CD4-positive, CD25-positive, alpha-beta regulatory T cell (primary cell): ENCODE measurements at regions not wholly inside any gene's neighbourhood (a gene's known extent, or its start where the extent isn't known, plus 50 kb on each side); places are given as distances from the start of the nearest gene placed in this dataset.

Source experiments
- ATAC-seq, 2 donors: fragments of 150-1000 bp; cut with Tn5 transposase; one replicate each; pipeline ENCODE4 v1.10.0; 2021; ENCODE audit warnings: low read depth in 2 of 2, moderate number of reproducible peaks in 2 of 2, moderate library complexity in 1 of 2
- DNase-seq, 3 donors: peaks; one replicate each; pipeline versions ENCODE4 v3.0.0 to v3.0.0-alpha.2; 2012 to 2022; ENCODE audit warnings: mixed read lengths in 1 of 3
- H3K27ac ChIP-seq: one replicate; pipeline ENCODE4 v1.7.0; 2013; ENCODE audit warnings: mild to moderate bottlenecking, low read length; ENCODE audit not compliant: insufficient read depth, poor library complexity, severe bottlenecking
- H3K27me3 ChIP-seq: one replicate; pipeline ENCODE4 v1.7.0; 2013; ENCODE audit warnings: low read length; ENCODE audit not compliant: control insufficient read depth, insufficient read depth
- H3K36me3 ChIP-seq: one replicate; pipeline ENCODE4 v1.7.0; 2013; ENCODE audit warnings: mild to moderate bottlenecking, low read length, moderate library complexity; ENCODE audit not compliant: control insufficient read depth, insufficient read depth
- H3K4me1 ChIP-seq: 2 replicates; pipeline ENCODE4 v1.7.0; 2013; ENCODE audit warnings: mild to moderate bottlenecking, low read length; ENCODE audit not compliant: insufficient read depth, control insufficient read depth, poor library complexity, severe bottlenecking
- H3K4me3 ChIP-seq: one replicate; pipeline ENCODE4 v1.7.0; 2013; ENCODE audit warnings: low read depth, mild to moderate bottlenecking, low read length, moderate library complexity
- H3K9me3 ChIP-seq, 2 experiments: 1 replicate in 1 of 2; 2 replicates in 1 of 2; pipeline ENCODE4 v1.7.0; 2013; ENCODE audit warnings: low read length in 2 of 2, mild to moderate bottlenecking in 1 of 2, moderate library complexity in 1 of 2; ENCODE audit not compliant: control insufficient read depth in 2 of 2
- H3K27ac Mint-ChIP-seq, 3 donors: one replicate each; pipeline ENCODE4 v1.8.0; 2020 to 2022; ENCODE audit warnings: mild to moderate bottlenecking in 3 of 3, mixed read lengths in 3 of 3, moderate library complexity in 2 of 3
- H3K27me3 Mint-ChIP-seq: one replicate; pipeline ENCODE4 v1.8.0; 2022; ENCODE audit warnings: mild to moderate bottlenecking, mixed read lengths
- H3K36me3 Mint-ChIP-seq: one replicate; pipeline ENCODE4 v1.8.0; 2020; ENCODE audit warnings: mixed read lengths
- H3K4me1 Mint-ChIP-seq, 4 donors: one replicate each; pipeline ENCODE4 v1.8.0; 2020 to 2022; ENCODE audit warnings: mixed read lengths in 4 of 4, mild to moderate bottlenecking in 1 of 4
- H3K4me3 Mint-ChIP-seq, 4 donors: one replicate each; pipeline ENCODE4 v1.8.0; 2020 to 2022; ENCODE audit warnings: mild to moderate bottlenecking in 4 of 4, mixed read lengths in 4 of 4, moderate library complexity in 3 of 4
- H3K9me3 Mint-ChIP-seq, 7 donors: one replicate each; pipeline ENCODE4 v1.8.0; 2020 to 2022; ENCODE audit warnings: mixed read lengths in 7 of 7, mild to moderate bottlenecking in 3 of 7, moderate library complexity in 2 of 7

DNA sequence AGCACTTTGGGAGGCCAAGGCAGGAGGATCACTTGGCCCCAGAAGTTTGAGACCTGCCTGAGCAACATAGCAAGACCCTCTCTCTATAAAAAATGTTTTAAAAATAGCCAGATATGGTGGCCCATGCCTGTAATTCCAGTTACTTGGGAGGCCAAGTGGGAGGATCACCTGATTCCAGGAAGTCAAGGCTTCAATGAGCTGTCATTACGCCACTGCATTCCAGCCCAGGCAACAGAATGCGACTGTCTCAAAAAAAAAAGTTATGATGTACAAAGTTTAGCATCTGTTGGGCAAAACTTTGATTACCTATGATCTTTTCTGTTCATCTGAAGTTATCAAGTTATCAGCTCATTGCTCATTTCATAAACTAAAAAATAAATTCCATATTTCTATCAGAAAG lies 504.1 kb upstream of the PKDCC start:
- Mint-ChIP-seq H3K27me3 (no peaks in the 10 kb centered on the region), H3K4me3 (no peak overlapping the region), H3K9me3 (peaks cover 0 to 7% (median 2%) of the 10 kb centered on the region in 7 donors), H3K4me1 (no peaks in the 10 kb centered on the region), H3K36me3 (no peaks in the 10 kb centered on the region), H3K27ac (no peak overlapping the region)
- H3K27me3 ChIP-seq = no peaks in the 10 kb centered on the region
- H3K27ac ChIP-seq = no peak overlapping the region
- no peaks in the 10 kb centered on the region for H3K4me1 ChIP-seq
- H3K36me3 ChIP-seq = no peaks in the 10 kb centered on the region
- DNase-seq = no peak
- no peak for ATAC-seq
- H3K4me3 ChIP-seq = no peak overlapping the region
- no peaks in the 10 kb centered on the region for H3K9me3 ChIP-seq

DNA sequence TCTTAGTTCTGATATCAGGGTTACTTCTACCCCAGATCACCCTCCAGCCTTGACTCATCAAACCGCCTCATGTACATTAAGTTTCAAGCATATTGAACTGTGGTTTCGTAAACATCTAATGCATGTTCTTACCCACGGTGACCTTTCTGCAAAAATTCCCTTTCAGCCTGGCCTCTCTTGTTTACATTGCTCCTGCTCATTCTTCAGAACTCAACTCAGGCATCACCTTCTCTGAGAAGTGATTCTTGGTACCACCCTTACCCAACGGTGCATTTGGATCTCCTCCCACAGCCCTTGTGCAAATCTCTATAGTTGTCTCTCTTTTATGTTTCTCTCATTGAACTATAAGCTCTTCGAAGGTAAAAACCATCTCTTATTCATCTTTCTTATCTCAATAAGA lies 503.1 kb upstream of the PKDCC start:
- Histone ChIP-seq H3K27me3 (no peaks in the 10 kb centered on the region), H3K4me1 (no peaks in the 10 kb centered on the region), H3K9me3 (no peaks in the 10 kb centered on the region), H3K4me3 (no peak overlapping the region), H3K36me3 (no peaks in the 10 kb centered on the region), H3K27ac (no peak overlapping the region)
- no peak for ATAC-seq
- Mint-ChIP-seq H3K9me3 (peaks cover 0 to 7% (median 2%) of the 10 kb centered on the region in 7 donors), H3K4me3 (no peak overlapping the region), H3K4me1 (no peaks in the 10 kb centered on the region), H3K27me3 (no peaks in the 10 kb centered on the region), H3K27ac (no peak overlapping the region), H3K36me3 (no peaks in the 10 kb centered on the region)
- DNase-seq = no peak

DNA sequence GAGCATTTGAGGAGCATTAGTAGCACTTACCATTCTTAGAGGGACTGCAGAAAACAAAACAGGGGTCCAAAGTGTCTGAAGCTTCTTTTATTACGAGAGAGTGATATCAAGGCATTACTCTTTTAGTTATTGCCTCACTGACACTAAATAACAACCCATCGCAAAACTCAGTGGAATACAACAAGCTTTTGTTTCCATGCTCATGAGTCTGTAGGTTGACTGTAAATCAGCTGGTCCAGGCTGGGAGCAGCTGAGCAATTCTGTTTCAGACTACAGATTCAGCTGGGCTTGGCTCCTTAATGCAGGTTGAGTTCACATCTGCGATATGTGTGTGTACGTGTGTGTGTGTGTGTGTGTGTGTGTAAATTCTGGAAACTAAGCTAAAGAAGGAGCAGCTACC lies 501.8 kb upstream of the PKDCC start:
- DNase-seq (no peak), ATAC-seq (no peak)
- Mint-ChIP-seq H3K4me3 (no peak overlapping the region), H3K4me1 (no peaks in the 10 kb centered on the region), H3K36me3 (no peaks in the 10 kb centered on the region), H3K9me3 (peaks cover 0 to 7% (median 0%) of the 10 kb centered on the region in 7 donors), H3K27me3 (no peaks in the 10 kb centered on the region), H3K27ac (no peak overlapping the region)
- H3K4me3 ChIP-seq = no peak overlapping the region
- no peaks in the 10 kb centered on the region for H3K9me3 ChIP-seq
- H3K27me3 ChIP-seq = no peaks in the 10 kb centered on the region
- H3K27ac ChIP-seq = no peak overlapping the region
- H3K36me3 ChIP-seq = no peaks in the 10 kb centered on the region
- no peaks in the 10 kb centered on the region for H3K4me1 ChIP-seq

DNA sequence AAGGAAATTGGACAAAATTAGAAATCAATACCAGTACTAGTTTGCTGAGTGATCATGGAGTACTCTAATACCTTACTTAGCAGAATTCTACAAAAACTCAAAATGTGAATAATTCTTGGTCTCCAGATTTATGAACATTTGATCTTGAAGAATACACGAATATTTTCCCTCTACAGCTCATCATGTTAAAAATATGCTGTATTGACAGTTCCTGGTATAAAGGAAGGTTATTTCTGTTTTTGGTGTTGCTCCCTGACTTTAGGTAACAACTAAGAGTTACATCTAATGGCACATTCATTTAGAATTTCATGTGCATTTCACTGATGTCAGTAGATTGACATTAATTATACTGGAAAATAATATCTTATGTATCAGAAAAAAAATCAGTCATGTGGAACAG lies 479.2 kb upstream of the PKDCC start:
- Mint-ChIP-seq H3K4me3 (no peak overlapping the region), H3K9me3 (peaks cover 0 to 4% (median 3%) of the 10 kb centered on the region in 7 donors), H3K27ac (no peak overlapping the region), H3K4me1 (no peaks in the 10 kb centered on the region), H3K27me3 (no peaks in the 10 kb centered on the region), H3K36me3 (no peaks in the 10 kb centered on the region)
- Histone ChIP-seq H3K4me3 (no peak overlapping the region), H3K9me3 (no peaks in the 10 kb centered on the region), H3K36me3 (no peaks in the 10 kb centered on the region), H3K27ac (no peak overlapping the region), H3K27me3 (no peaks in the 10 kb centered on the region), H3K4me1 (no peaks in the 10 kb centered on the region)
- ATAC-seq (no peak), DNase-seq (no peak)

DNA sequence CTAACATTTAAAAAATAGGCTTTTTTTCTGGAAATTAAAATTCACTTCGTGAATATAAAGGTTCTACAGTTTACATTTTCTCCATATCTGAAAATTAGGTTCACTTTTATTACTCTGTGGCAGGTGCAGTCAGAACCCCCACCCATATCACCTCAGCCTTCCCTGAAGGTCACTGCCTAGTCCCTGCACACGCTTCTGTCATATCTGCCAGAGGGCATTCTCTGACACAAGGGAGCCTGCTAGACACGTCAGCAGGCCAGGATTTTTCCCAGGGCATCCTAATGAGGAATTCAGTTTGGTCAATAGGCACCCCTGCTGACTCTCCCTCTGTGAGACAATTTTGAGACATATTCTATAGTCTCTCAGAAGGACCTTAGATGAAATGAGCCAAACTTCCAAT lies 475.7 kb upstream of the PKDCC start:
- H3K4me1 Mint-ChIP-seq = no peaks in the 10 kb centered on the region
- Histone ChIP-seq H3K4me3 (no peak overlapping the region), H3K4me1 (no peaks in the 10 kb centered on the region), H3K36me3 (no peaks in the 10 kb centered on the region), H3K27me3 (no peaks in the 10 kb centered on the region), H3K27ac (no peak overlapping the region), H3K9me3 (no peaks in the 10 kb centered on the region)
- no peak overlapping the region for H3K4me3 Mint-ChIP-seq
- peaks cover 0 to 4% (median 0%) of the 10 kb centered on the region in 7 donors for H3K9me3 Mint-ChIP-seq
- no peak overlapping the region for H3K27ac Mint-ChIP-seq
- ATAC-seq (no peak), DNase-seq (no peak)
- no peaks in the 10 kb centered on the region for H3K36me3 Mint-ChIP-seq
- H3K27me3 Mint-ChIP-seq = no peaks in the 10 kb centered on the region

DNA sequence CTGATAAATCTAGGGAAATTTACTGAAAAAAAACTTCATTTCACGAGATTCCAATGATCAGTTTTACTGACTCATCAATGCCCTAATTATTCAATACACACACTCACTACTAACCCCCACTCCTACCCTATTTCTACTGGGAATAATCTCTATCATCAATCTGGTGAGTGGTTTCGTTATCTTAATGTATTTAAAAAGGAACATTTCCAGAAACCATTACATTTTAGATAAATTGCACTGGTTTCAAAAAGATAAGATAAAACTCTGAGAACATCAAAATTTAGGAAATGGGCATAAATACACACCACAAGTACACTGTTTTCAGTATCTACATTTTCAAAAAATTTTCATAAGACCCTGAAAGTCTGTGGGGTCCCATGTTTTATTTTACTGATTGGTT lies 471.4 kb upstream of the PKDCC start:
- H3K36me3 Mint-ChIP-seq = no peaks in the 10 kb centered on the region
- H3K27ac Mint-ChIP-seq = no peak overlapping the region
- H3K4me1 Mint-ChIP-seq = no peaks in the 10 kb centered on the region
- Histone ChIP-seq H3K27ac (no peak overlapping the region), H3K9me3 (no peaks in the 10 kb centered on the region), H3K4me1 (no peaks in the 10 kb centered on the region), H3K36me3 (no peaks in the 10 kb centered on the region), H3K27me3 (no peaks in the 10 kb centered on the region), H3K4me3 (no peak overlapping the region)
- H3K4me3 Mint-ChIP-seq = no peak overlapping the region
- H3K9me3 Mint-ChIP-seq = peaks cover 0 to 3% (median 0%) of the 10 kb centered on the region in 7 donors
- H3K27me3 Mint-ChIP-seq = no peaks in the 10 kb centered on the region
- ATAC-seq = no peak
- DNase-seq = no peak

DNA sequence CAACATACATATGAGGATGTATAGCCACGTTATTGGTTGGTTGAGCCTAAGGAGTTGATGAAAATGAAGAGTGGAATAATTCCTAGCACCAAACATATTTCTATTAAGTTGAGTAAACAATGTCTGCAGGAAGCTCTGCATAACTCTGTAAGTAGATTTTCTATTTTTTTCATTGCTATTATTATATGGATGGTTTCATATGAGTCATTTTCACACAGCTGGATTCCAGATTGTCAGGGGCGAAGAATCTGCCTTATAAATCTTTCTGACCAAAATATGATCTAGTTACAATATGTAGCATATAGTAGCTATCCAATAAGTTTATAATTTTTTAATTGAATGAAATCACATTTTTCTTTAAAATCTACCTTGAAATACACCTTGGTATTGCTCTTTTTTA lies 468.0 kb upstream of the PKDCC start:
- Mint-ChIP-seq H3K4me1 (no peaks in the 10 kb centered on the region), H3K27me3 (no peaks in the 10 kb centered on the region), H3K9me3 (peaks cover 0 to 16% (median 8%) of the 10 kb centered on the region in 7 donors), H3K36me3 (no peaks in the 10 kb centered on the region), H3K4me3 (no peak overlapping the region), H3K27ac (no peak overlapping the region)
- ATAC-seq (no peak), DNase-seq (no peak)
- Histone ChIP-seq H3K36me3 (no peaks in the 10 kb centered on the region), H3K9me3 (peaks cover 0 to 3% of the 10 kb centered on the region in 2 experiments), H3K27me3 (no peaks in the 10 kb centered on the region), H3K27ac (no peak overlapping the region), H3K4me3 (no peak overlapping the region), H3K4me1 (no peaks in the 10 kb centered on the region)

DNA sequence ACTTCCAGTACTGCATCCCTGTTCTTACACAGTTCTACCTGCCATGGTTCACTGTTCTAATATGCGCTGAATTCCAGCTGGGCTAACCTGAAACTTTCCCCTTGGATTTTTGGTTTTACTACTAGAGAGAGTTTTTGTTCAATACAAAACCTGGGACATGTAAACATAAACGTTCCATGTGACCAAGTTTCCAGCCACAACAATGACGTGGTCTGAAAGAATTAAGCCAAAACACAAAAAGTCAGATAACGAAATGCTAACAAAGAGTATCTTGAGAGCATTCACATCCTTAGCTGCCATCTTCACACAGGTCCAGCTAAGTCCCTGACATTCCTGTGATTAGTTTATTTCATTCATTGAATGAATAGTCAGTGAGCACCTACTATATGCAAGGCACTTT lies 467.0 kb upstream of the PKDCC start:
- Mint-ChIP-seq H3K27ac (no peak overlapping the region), H3K4me3 (no peak overlapping the region), H3K36me3 (no peaks in the 10 kb centered on the region), H3K27me3 (no peaks in the 10 kb centered on the region), H3K9me3 (peaks cover 0 to 20% (median 12%) of the 10 kb centered on the region in 7 donors), H3K4me1 (no peaks in the 10 kb centered on the region)
- Histone ChIP-seq H3K4me1 (no peaks in the 10 kb centered on the region), H3K27me3 (no peaks in the 10 kb centered on the region), H3K27ac (no peak overlapping the region), H3K9me3 (peaks cover 0 to 3% of the 10 kb centered on the region in 2 experiments), H3K36me3 (no peaks in the 10 kb centered on the region), H3K4me3 (no peak overlapping the region)
- ATAC-seq (no peak), DNase-seq (no peak)
